GM23338 (cell line): ENCODE measurements at regions not wholly inside any gene's neighbourhood (a gene's known extent, or its start where the extent isn't known, plus 50 kb on each side); places are given as distances from the start of the nearest gene placed in this dataset.

Experiments used
- CREB1 ChIP-seq: fragments of 250-450 bp; sonication (Bioruptor Pico); IDR thresholded peaks from 2 replicates; pipeline ENCODE4 v1.5.0; 2020; ENCODE audit warnings: low read depth, mild to moderate bottlenecking, moderate library complexity
- EZH2phosphoT487 ChIP-seq: fragments of 200-600 bp; sonication (generic); IDR thresholded peaks from one replicate; pipeline ENCODE4 v1.8.1; 2018; ENCODE audit warnings: antibody characterized with exemption; ENCODE audit not compliant: unreplicated experiment
- JUNB ChIP-seq: IDR thresholded peaks from one replicate; pipeline ENCODE4 v1.6.1; 2016; ENCODE audit warnings: antibody characterized with exemption; ENCODE audit not compliant: unreplicated experiment
- TF ChIP-seq, protein P1 (sequence below): fragments of 250-450 bp; sonication (Bioruptor Pico); IDR thresholded peaks from 2 replicates; pipeline ENCODE4 v1.5.0; 2020; ENCODE audit warnings: mild to moderate bottlenecking, moderate library complexity
- TF ChIP-seq, protein P2 (sequence below): IDR thresholded peaks from one replicate; pipeline ENCODE4 v1.6.1; 2018; ENCODE audit warnings: antibody characterized with exemption; ENCODE audit not compliant: unreplicated experiment
- TF ChIP-seq, protein P3 (sequence below), 2 experiments: fragments of 200-600 bp in 1 of 2; sonication (generic) in 1 of 2; conservative IDR thresholded peaks; 2 replicates each; pipeline versions ENCODE4 v1.5.1 to v1.6.1; 2016 to 2017; ENCODE audit warnings: antibody characterized with exemption in 2 of 2, low read depth in 2 of 2, mild to moderate bottlenecking in 2 of 2, moderate library complexity in 1 of 2

DNA sequence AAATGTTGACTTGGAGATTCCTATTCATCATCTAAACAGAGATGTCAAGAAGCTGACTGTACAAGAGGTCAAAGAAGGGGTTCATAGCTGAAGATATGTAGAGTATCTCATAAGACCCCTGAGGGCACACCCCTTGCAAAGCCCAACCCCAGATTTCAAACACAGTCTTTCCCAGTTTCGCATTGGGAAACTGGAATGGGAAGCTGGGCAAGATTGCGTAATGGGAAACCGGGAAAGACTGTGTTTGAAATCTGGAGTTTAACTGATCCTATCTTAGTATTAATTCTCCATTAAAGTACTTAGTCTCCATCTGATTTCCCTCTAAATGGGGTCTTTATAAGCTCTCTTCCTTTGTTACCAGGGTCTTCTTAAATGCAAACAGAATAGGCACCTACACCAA, 99.5 kb downstream of the FAM76B start (continued):
- TF ChIP-seq, protein P1, sequence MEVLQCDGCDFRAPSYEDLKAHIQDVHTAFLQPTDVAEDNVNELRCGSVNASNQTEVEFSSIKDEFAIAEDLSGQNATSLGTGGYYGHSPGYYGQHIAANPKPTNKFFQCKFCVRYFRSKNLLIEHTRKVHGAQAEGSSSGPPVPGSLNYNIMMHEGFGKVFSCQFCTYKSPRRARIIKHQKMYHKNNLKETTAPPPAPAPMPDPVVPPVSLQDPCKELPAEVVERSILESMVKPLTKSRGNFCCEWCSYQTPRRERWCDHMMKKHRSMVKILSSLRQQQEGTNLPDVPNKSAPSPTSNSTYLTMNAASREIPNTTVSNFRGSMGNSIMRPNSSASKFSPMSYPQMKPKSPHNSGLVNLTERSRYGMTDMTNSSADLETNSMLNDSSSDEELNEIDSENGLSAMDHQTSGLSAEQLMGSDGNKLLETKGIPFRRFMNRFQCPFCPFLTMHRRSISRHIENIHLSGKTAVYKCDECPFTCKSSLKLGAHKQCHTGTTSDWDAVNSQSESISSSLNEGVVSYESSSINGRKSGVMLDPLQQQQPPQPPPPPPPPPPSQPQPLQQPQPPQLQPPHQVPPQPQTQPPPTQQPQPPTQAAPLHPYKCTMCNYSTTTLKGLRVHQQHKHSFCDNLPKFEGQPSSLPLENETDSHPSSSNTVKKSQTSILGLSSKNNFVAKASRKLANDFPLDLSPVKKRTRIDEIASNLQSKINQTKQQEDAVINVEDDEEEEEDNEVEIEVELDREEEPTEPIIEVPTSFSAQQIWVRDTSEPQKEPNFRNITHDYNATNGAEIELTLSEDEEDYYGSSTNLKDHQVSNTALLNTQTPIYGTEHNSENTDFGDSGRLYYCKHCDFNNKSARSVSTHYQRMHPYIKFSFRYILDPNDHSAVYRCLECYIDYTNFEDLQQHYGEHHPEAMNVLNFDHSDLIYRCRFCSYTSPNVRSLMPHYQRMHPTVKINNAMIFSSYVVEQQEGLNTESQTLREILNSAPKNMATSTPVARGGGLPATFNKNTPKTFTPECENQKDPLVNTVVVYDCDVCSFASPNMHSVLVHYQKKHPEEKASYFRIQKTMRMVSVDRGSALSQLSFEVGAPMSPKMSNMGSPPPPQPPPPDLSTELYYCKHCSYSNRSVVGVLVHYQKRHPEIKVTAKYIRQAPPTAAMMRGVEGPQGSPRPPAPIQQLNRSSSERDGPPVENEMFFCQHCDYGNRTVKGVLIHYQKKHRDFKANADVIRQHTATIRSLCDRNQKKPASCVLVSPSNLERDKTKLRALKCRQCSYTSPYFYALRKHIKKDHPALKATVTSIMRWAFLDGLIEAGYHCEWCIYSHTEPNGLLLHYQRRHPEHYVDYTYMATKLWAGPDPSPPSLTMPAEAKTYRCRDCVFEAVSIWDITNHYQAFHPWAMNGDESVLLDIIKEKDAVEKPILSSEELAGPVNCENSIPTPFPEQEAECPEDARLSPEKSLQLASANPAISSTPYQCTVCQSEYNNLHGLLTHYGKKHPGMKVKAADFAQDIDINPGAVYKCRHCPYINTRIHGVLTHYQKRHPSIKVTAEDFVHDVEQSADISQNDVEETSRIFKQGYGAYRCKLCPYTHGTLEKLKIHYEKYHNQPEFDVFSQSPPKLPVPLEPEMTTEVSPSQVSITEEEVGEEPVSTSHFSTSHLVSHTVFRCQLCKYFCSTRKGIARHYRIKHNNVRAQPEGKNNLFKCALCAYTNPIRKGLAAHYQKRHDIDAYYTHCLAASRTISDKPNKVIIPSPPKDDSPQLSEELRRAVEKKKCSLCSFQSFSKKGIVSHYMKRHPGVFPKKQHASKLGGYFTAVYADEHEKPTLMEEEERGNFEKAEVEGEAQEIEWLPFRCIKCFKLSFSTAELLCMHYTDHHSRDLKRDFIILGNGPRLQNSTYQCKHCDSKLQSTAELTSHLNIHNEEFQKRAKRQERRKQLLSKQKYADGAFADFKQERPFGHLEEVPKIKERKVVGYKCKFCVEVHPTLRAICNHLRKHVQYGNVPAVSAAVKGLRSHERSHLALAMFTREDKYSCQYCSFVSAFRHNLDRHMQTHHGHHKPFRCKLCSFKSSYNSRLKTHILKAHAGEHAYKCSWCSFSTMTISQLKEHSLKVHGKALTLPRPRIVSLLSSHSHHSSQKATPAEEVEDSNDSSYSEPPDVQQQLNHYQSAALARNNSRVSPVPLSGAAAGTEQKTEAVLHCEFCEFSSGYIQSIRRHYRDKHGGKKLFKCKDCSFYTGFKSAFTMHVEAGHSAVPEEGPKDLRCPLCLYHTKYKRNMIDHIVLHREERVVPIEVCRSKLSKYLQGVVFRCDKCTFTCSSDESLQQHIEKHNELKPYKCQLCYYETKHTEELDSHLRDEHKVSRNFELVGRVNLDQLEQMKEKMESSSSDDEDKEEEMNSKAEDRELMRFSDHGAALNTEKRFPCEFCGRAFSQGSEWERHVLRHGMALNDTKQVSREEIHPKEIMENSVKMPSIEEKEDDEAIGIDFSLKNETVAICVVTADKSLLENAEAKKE (CRISPR knock-in tag): no peak
- TF ChIP-seq, protein P2, sequence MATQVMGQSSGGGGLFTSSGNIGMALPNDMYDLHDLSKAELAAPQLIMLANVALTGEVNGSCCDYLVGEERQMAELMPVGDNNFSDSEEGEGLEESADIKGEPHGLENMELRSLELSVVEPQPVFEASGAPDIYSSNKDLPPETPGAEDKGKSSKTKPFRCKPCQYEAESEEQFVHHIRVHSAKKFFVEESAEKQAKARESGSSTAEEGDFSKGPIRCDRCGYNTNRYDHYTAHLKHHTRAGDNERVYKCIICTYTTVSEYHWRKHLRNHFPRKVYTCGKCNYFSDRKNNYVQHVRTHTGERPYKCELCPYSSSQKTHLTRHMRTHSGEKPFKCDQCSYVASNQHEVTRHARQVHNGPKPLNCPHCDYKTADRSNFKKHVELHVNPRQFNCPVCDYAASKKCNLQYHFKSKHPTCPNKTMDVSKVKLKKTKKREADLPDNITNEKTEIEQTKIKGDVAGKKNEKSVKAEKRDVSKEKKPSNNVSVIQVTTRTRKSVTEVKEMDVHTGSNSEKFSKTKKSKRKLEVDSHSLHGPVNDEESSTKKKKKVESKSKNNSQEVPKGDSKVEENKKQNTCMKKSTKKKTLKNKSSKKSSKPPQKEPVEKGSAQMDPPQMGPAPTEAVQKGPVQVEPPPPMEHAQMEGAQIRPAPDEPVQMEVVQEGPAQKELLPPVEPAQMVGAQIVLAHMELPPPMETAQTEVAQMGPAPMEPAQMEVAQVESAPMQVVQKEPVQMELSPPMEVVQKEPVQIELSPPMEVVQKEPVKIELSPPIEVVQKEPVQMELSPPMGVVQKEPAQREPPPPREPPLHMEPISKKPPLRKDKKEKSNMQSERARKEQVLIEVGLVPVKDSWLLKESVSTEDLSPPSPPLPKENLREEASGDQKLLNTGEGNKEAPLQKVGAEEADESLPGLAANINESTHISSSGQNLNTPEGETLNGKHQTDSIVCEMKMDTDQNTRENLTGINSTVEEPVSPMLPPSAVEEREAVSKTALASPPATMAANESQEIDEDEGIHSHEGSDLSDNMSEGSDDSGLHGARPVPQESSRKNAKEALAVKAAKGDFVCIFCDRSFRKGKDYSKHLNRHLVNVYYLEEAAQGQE: no peak
- no peak for TF ChIP-seq CREB1
- TF ChIP-seq, protein P3, sequence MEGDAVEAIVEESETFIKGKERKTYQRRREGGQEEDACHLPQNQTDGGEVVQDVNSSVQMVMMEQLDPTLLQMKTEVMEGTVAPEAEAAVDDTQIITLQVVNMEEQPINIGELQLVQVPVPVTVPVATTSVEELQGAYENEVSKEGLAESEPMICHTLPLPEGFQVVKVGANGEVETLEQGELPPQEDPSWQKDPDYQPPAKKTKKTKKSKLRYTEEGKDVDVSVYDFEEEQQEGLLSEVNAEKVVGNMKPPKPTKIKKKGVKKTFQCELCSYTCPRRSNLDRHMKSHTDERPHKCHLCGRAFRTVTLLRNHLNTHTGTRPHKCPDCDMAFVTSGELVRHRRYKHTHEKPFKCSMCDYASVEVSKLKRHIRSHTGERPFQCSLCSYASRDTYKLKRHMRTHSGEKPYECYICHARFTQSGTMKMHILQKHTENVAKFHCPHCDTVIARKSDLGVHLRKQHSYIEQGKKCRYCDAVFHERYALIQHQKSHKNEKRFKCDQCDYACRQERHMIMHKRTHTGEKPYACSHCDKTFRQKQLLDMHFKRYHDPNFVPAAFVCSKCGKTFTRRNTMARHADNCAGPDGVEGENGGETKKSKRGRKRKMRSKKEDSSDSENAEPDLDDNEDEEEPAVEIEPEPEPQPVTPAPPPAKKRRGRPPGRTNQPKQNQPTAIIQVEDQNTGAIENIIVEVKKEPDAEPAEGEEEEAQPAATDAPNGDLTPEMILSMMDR (conservative IDR thresholded peaks at IDR 0.05; ENCODE audit: low read depth in 2 of 2): no peak
- TF ChIP-seq JUNB: no peak
- TF ChIP-seq EZH2phosphoT487: no peak
